Parathyroid adenoma (tissue), 2 donors: ENCODE measurements at regions not wholly inside any gene's neighbourhood (a gene's known extent, or its start where the extent isn't known, plus 50 kb on each side); places are given as distances from the start of the nearest gene placed in this dataset.

Experiments
- H2AFZ ChIP-seq: fragments of 300-600 bp; sonication (generic); one replicate; pipeline ENCODE4 v1.7.0; 2017; ENCODE audit warnings: antibody characterized with exemption, mild to moderate bottlenecking
- H3K27ac ChIP-seq: fragments of 300-600 bp; sonication (generic); one replicate; pipeline ENCODE4 v1.7.0; 2017
- H3K27me3 ChIP-seq: fragments of 300-600 bp; sonication (generic); one replicate; pipeline ENCODE4 v1.7.0; 2017; ENCODE audit warnings: low read length; ENCODE audit not compliant: control insufficient read depth, insufficient read depth
- H3K36me3 ChIP-seq: fragments of 300-600 bp; sonication (generic); one replicate; pipeline ENCODE4 v1.7.0; 2017; ENCODE audit warnings: low read length; ENCODE audit not compliant: control insufficient read depth, insufficient read depth
- H3K4me1 ChIP-seq: fragments of 300-600 bp; sonication (generic); one replicate; pipeline ENCODE4 v1.7.0; 2017; ENCODE audit warnings: control low read depth
- H3K4me2 ChIP-seq: fragments of 300-600 bp; sonication (generic); one replicate; pipeline ENCODE4 v1.7.0; 2017; ENCODE audit warnings: low read length
- H3K4me3 ChIP-seq: fragments of 300-600 bp; sonication (generic); one replicate; pipeline ENCODE4 v1.7.0; 2017; ENCODE audit warnings: low read depth, low read length
- H3K79me2 ChIP-seq: fragments of 300-600 bp; sonication (generic); one replicate; pipeline ENCODE4 v1.7.0; 2017; ENCODE audit warnings: control low read depth
- H3K9ac ChIP-seq: fragments of 300-600 bp; sonication (generic); one replicate; pipeline ENCODE4 v1.7.0; 2017; ENCODE audit warnings: mild to moderate bottlenecking
- H3K9me3 ChIP-seq: fragments of 300-600 bp; sonication (generic); one replicate; pipeline ENCODE4 v1.7.0; 2017; ENCODE audit warnings: low read length; ENCODE audit not compliant: control insufficient read depth
- CTCF ChIP-seq: fragments of 300-600 bp; sonication (generic); IDR thresholded peaks from one replicate; pipeline ENCODE4 v1.7.0; 2017; ENCODE audit warnings: antibody characterized with exemption, mild to moderate bottlenecking
- donor health status: primary hyperparathyroidism.

GRCh38 chr15:38074029-38074428, 139.6 kb downstream of the TMCO5A start:
- H3K9me3 ChIP-seq = no peaks in the 10 kb centered on the region
- H3K4me2 ChIP-seq = no peak overlapping the region
- no peak for TF ChIP-seq CTCF
- no peaks in the 10 kb centered on the region for H3K27me3 ChIP-seq
- no peak overlapping the region for H2AFZ ChIP-seq
- no peaks in the 10 kb centered on the region for H3K4me1 ChIP-seq
- H3K36me3 ChIP-seq = no peaks in the 10 kb centered on the region
- peak overlapping the region; percentile 67 for H3K27ac ChIP-seq
- H3K79me2 ChIP-seq = no peaks in the 10 kb centered on the region
- no peak overlapping the region for H3K9ac ChIP-seq
- no peak overlapping the region for H3K4me3 ChIP-seq

- Histone ChIP-seq H3K36me3 (no peaks in the 10 kb centered on the region), H3K27me3 (no peaks in the 10 kb centered on the region), H3K9me3 (no peaks in the 10 kb centered on the region), H3K4me1 (no peaks in the 10 kb centered on the region), H3K79me2 (no peaks in the 10 kb centered on the region), H3K4me3 (no peak overlapping the region), H3K4me2 (no peak overlapping the region), H2AFZ (no peak overlapping the region), H3K9ac (no peak overlapping the region), H3K27ac (no peak overlapping the region)
- TF ChIP-seq CTCF = no peak
Observed at GRCh38 chr15:38075466-38075865, 141.0 kb downstream of the TMCO5A start.

GRCh38 chr15:38076786-38077185, 142.3 kb downstream of the TMCO5A start:
- no peaks in the 10 kb centered on the region for H3K9me3 ChIP-seq
- H3K9ac ChIP-seq = no peak overlapping the region
- no peak overlapping the region for H2AFZ ChIP-seq
- no peak overlapping the region for H3K4me2 ChIP-seq
- H3K27ac ChIP-seq = no peak overlapping the region
- no peaks in the 10 kb centered on the region for H3K4me1 ChIP-seq
- no peak overlapping the region for H3K4me3 ChIP-seq
- H3K36me3 ChIP-seq = no peaks in the 10 kb centered on the region
- H3K79me2 ChIP-seq = no peaks in the 10 kb centered on the region
- no peaks in the 10 kb centered on the region for H3K27me3 ChIP-seq
- no peak for TF ChIP-seq CTCF

GRCh38 chr15:38079236-38079635, 144.8 kb downstream of the TMCO5A start:
- H3K27me3 ChIP-seq = no peaks in the 10 kb centered on the region
- H3K4me2 ChIP-seq = no peak overlapping the region
- no peak overlapping the region for H3K4me3 ChIP-seq
- H3K4me1 ChIP-seq = no peaks in the 10 kb centered on the region
- H3K36me3 ChIP-seq = no peaks in the 10 kb centered on the region
- no peak overlapping the region for H3K27ac ChIP-seq
- no peak for TF ChIP-seq CTCF
- H2AFZ ChIP-seq = no peak overlapping the region
- H3K79me2 ChIP-seq = no peaks in the 10 kb centered on the region
- H3K9me3 ChIP-seq = no peaks in the 10 kb centered on the region
- H3K9ac ChIP-seq = no peak overlapping the region

- H3K9me3 ChIP-seq = no peaks in the 10 kb centered on the region
- no peaks in the 10 kb centered on the region for H3K79me2 ChIP-seq
- no peak overlapping the region for H3K9ac ChIP-seq
- H3K4me2 ChIP-seq = no peak overlapping the region
- no peaks in the 10 kb centered on the region for H3K4me1 ChIP-seq
- H3K36me3 ChIP-seq = no peaks in the 10 kb centered on the region
- H3K27me3 ChIP-seq = no peaks in the 10 kb centered on the region
- no peak overlapping the region for H2AFZ ChIP-seq
- no peak for TF ChIP-seq CTCF
- H3K4me3 ChIP-seq = no peak overlapping the region
- H3K27ac ChIP-seq = no peak overlapping the region
Observed at GRCh38 chr15:38080651-38081275, 146.3 kb downstream of the TMCO5A start.
